ENCODE measurements at regions not wholly inside any gene's neighbourhood (a gene's known extent, or its start where the extent isn't known, plus 50 kb on each side); places are given as distances from the start of the nearest gene placed in this dataset.
"Not testable (repeated sequence)": the region's sequence is repeated elsewhere in the genome, so short reads cannot be mapped to it uniquely, and the experiment has no call there.

- no peak for DNase-seq
- Mint-ChIP-seq H3K27ac (no peak overlapping the region), H3K9me3 (peaks cover 18% of the 10 kb centered on the region), H3K27me3 (ENCODE audit: insufficient read depth) (no peaks in the 10 kb centered on the region), H3K4me3 (no peak overlapping the region), H3K36me3 (ENCODE audit: low read depth) (no peaks in the 10 kb centered on the region), H3K4me1 (ENCODE audit: low read depth) (no peaks in the 10 kb centered on the region)
- no peak for TF ChIP-seq CTCF (IDR thresholded peaks at IDR 0.05)
Observed at GRCh38 chr16:60648290-60648689, 1387.9 kb downstream of the CDH8 start.

GRCh38 chr16:60647388-60647787, 1388.8 kb downstream of the CDH8 start:
- H3K27ac Mint-ChIP-seq; DNase-seq; H3K27me3 Mint-ChIP-seq (ENCODE audit: insufficient read depth); H3K36me3 Mint-ChIP-seq (ENCODE audit: low read depth); H3K4me1 Mint-ChIP-seq (ENCODE audit: low read depth); H3K4me3 Mint-ChIP-seq: not testable (repeated sequence)
- H3K9me3 Mint-ChIP-seq = peaks cover 21% of the 10 kb centered on the region

- Mint-ChIP-seq H3K27ac (no peak overlapping the region), H3K4me3 (no peak overlapping the region), H3K36me3 (ENCODE audit: low read depth) (no peaks in the 10 kb centered on the region), H3K27me3 (ENCODE audit: insufficient read depth) (no peaks in the 10 kb centered on the region; the same call in 1 of the 2 replicates), H3K4me1 (ENCODE audit: low read depth) (no peaks in the 10 kb centered on the region), H3K9me3 (peaks cover 29% of the 10 kb centered on the region)
- DNase-seq = no peak
- TF ChIP-seq CTCF (IDR thresholded peaks at IDR 0.05) = no peak
Observed at GRCh38 chr16:60646631-60647030, 1389.6 kb downstream of the CDH8 start.

GRCh38 chr16:60645541-60645940, 1390.7 kb downstream of the CDH8 start:
- Mint-ChIP-seq H3K27me3 (ENCODE audit: insufficient read depth) (no peaks in the 10 kb centered on the region; the same call in 1 of the 2 replicates), H3K27ac (no peak overlapping the region), H3K36me3 (ENCODE audit: low read depth) (no peaks in the 10 kb centered on the region), H3K9me3 (peaks cover 38% of the 10 kb centered on the region), H3K4me1 (ENCODE audit: low read depth) (no peaks in the 10 kb centered on the region), H3K4me3 (no peak overlapping the region)
- TF ChIP-seq CTCF (IDR thresholded peaks at IDR 0.05) = no peak
- DNase-seq = no peak

GRCh38 chr16:60642956-60643355, 1393.3 kb downstream of the CDH8 start:
- DNase-seq = no peak
- peaks cover 46% of the 10 kb centered on the region for H3K9me3 Mint-ChIP-seq
- H3K36me3 Mint-ChIP-seq (ENCODE audit: low read depth) = no peaks in the 10 kb centered on the region
- no peaks in the 10 kb centered on the region for H3K4me1 Mint-ChIP-seq (ENCODE audit: low read depth)
- TF ChIP-seq CTCF (IDR thresholded peaks at IDR 0.05) = no peak
- no peaks in the 10 kb centered on the region; the same call in 1 of the 2 replicates for H3K27me3 Mint-ChIP-seq (ENCODE audit: insufficient read depth)
- no peak overlapping the region for H3K4me3 Mint-ChIP-seq
- H3K27ac Mint-ChIP-seq = no peak overlapping the region

GRCh38 chr16:60641067-60641665, 1395.1 kb downstream of the CDH8 start:
- DNase-seq = no peak
- Mint-ChIP-seq H3K27me3 (ENCODE audit: insufficient read depth) (no peaks in the 10 kb centered on the region; the same call in 1 of the 2 replicates), H3K4me1 (ENCODE audit: low read depth) (no peaks in the 10 kb centered on the region), H3K9me3 (peaks cover 46% of the 10 kb centered on the region), H3K4me3 (no peak overlapping the region), H3K36me3 (ENCODE audit: low read depth) (no peaks in the 10 kb centered on the region), H3K27ac (no peak overlapping the region)
- TF ChIP-seq CTCF (IDR thresholded peaks at IDR 0.05) = no peak
